ENCODE measurements at regions not wholly inside any gene's neighbourhood (a gene's known extent, or its start where the extent isn't known, plus 50 kb on each side); places are given as distances from the start of the nearest gene placed in this dataset.

DNA sequence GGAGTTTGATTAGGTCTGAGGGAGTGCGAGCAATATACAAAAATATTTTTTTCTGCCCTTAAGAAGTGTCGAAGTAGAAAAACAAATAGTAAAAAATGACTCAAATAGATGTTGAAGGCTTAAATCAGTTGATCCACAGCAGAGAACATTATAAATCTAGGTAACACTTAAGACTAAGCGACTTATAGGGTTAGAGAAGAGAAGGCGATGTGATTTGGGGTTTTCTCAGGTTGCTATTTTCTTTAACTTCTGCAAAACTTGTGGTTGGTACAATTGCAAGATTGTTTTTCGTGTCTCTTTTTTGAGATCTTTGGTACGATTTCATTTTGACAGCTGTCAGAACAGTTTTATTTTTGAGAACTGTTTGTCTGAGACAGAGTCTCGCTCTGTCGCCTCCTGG, 1479.5 kb downstream of the PCDH7 start:
- DNase-seq, result no peak

DNA sequence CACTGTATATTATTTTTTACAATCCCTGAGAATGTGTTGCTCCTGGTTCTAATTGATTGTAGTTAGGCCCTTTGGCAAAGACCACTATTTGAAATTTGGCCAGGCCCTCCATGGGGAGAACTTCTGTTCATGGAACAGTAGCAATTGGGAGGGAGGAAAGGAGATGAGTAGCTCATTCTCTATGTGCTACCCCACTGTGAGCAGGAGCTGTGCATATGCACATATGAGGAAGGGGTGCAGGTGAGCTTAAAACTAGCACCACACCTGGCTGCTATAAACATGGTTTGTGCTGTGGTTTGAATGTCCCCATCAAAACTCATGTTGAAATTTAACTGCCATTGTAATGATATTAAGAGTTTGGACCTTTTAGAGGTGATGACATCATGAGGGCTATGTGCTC, 1483.2 kb downstream of the PCDH7 start:
- no peak for DNase-seq

DNA sequence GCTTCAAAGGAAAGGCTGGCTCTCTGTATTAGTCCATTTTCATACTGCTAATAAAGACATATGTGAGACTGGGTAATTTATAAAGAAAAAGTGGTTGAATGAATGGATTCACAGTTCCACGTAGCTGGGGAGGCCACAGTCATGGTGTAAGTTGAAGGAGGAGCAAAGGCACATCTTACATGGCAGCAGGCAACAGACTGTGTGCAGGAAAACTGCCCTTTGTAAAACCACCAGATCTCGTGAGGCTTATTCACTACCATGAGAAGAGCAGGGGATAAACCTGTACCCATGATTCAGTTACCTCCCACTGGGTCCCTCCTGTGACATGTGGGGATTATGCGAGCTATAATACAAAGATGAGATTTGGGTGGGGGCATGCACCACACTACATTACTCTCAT, 1486.6 kb downstream of the PCDH7 start:
- DNase-seq, result no peak

DNA sequence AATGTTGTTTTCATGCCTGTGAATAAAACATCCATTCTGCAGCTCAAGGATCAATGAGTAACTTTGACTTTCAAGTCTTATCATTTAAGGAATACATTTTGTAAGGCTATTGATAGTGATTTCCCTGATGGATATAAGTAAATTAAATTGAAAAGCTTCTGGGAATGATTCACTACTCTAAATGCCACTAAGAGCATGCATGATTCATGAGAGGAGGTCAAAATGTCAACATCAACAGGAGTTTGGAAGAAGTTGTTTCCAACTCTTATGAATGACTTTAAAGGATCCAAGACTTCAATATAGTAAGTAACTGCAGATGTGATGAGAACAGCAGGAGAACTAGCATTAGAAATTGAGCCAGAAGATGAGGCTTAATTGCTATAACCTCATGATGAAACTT, 1487.3 kb downstream of the PCDH7 start:
- no peak for DNase-seq

DNA sequence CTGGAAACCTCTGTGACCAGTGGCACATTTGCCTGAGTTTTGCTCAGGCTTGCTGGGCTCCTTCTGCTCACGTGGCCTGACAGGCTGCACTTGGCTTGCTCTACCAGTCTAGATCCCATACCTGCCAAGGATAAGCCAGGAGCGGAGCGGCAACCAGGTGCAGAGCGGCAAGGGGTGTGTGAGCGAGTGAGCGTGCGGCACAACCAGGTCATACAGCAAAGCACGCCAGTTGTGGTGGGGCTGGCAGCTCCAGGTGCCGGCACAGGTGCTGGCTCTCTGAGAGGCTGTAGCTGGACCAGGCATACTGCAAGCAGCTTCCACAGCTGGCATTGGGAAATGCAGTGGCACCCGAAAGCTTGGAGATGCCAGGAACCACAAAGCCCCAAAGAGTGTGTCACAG, 1495.1 kb downstream of the PCDH7 start:
- no peak for DNase-seq

DNA sequence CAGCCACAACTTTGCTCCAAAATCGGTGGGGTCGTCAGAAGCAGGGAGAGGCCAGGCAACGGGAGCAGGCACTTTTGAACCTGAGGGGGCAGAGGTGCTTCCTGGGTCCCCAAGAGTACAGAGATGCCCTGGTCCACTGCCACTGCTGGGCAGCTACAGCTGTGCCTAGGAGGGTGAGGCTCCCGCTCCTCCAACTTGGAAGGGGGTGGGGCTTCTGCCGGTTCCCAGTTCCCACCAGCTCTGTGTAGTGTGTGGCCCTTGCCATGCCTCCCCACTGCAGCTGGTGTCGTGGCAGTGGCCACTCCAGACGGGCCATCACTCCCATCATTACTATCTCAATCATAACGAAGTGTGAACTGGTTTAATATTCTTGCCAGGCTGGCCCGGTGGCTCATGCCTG, 1496.3 kb downstream of the PCDH7 start:
- no peak for DNase-seq

DNA sequence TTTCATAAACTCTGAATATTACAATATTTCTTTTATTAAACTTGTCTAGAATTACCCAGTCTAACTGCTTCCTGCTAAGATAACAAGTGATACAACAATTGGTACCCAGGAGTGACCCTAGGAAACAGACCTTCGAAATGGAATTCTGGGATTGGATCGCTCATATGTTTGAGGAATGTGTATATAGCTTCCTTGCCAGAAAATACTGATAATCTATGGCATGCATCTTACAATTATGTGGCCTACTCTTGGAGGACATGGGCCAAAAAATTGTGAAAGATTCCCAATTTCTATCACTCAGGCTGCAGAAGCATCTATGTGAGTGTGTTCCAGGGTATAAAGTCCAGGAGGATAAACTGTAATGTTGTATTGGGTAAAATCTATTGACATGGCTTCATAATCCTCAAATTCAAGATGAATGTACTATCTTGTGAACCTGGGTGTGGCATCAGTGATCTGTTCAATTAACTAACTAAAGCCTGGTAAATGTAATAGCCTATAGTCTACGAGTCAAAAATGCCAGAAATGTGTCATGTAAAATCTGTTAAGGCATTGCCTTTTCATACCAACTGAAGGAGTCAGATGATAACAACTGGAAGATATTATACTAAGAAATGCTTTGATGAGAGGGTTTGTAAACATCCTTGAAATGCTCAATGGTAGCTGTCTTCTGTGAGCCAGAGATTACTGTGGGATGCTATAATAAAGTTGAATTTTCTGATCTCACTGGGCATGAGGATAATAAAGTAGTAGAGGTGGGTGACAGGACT, 1499.3 kb downstream of the PCDH7 start:
- DNase-seq, result no peak

DNA sequence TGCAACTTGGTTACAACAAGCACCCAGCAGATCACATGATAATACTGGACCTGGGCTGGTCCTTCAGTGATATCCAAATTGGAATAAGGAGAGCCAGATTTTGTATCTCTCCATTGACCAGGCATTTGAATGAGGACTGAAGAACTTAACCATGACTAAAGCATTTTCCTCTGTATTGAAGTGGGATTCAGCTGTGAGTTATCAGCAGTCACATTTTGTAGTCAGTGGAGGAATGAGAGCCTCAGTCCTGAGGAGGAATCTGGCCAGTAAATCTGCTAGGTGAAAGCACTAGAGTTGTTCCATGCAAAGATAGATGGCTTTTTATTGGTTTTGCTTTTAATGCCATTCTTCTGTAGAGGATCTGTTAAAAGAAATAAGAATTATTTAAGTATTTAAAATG, 1506.0 kb downstream of the PCDH7 start:
- DNase-seq, result no peak

DNA sequence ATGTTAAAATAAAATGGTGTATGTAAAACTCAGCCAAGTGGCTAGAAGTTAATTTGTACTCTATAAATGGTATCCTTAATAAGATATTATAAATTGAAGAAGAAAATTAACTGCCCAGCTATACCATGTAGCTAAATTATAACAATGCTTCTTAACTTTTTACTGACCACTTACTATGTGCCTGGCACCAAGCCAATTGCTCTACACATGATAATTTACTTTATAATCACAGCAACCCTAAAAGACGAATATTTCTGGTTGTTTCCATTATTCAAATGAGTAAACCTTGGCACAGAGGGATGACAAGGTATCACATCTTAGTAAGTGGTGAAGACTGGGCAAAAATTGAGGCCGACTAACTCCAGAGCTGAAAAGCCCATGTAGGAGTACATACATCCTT, 1506.6 kb downstream of the PCDH7 start:
- no peak for DNase-seq

DNA sequence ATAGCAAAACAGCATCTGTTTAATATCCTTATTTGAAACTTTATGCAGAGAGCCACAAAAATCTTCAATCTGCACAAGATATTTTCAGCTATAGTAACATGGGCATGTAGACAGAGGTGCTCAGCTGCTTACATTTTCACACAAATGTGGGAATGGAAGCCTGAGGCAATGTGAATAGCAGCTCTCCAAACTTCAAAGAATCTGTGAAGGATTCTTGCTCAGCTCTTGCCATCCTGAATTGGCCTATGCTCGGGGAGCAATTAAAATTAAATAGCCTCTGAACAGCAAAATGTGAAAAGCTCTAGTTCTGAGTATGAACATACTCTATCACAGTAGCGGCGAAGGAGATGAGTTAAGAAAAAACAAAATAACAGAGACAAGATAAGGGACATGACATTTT, 1523.8 kb downstream of the PCDH7 start:
- DNase-seq, result no peak

DNA sequence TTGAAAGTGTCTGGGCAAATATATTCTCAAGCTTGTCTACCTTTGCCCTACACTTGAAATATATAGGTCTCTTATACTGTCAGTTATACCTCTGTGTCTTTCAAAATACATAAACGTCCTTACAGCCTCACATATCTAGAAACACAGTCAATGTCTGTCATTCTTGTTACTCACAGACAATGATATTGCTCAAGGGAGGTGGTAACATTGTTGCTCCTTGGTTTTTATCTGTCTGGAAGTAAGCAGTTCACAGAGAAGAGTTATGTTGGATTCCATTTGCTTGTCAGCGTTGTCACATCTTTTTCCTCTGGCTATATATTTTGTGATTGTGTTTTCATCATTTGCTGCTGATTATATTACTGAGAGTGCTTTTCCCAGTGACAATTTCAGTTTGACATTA, 1528.9 kb downstream of the PCDH7 start:
- no peak for DNase-seq

DNA sequence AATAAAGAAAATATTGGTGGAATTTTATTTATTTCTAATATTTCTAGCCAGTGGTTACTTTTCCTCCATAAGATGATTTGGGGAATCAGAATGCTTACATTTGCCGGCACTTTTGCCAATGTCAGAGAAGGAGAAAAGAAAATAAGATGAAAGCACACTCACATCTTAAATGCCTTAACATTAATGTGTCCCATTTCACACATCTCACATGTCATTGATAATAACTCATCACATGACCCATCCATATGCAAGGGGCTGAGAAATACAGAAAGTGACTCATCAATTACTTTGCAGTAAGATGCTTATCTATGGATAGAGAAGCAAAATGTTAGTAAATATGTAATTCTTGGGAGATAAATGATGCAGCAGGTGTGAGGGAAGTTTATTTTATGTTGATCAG, 1531.0 kb downstream of the PCDH7 start:
- no peak for DNase-seq

DNA sequence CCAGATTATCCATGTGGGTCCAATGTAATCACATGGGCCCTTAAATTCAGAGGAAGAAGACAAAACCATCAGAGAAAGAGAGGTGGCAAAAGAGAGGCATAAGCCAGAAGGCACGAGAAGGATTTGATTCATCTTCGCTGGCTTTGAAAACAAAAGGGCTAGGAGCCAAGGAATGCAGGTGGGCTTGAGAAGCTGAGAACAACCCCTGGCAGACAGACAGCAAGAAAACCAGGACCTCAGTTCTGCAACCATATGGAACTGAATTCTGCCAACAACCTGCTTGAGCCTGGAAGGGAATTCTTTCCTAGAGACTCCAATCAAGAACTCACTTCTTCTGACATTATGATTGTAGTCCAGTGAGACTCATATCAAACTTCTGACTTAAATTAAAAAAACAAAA, 1531.8 kb downstream of the PCDH7 start:
- DNase-seq, result no peak

DNA sequence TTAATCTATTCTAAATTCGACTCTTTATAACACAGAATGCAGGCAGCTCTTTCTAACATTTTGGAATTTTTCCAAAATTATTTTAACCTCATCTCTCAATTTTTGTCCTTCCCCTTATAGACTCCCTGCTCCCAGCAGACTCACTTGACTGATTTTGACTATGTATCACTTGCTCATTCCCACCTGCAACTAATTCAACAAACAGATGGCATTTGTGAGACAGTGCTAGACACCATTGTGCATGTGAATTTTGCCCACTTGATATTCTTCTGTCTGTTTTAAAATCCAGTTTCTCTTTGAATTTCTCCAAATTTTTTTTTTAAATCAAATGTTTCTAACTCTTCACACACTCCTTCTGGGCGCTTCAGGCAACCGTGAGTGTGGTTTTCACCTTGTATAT, 1534.0 kb downstream of the PCDH7 start:
- no peak for DNase-seq

DNA sequence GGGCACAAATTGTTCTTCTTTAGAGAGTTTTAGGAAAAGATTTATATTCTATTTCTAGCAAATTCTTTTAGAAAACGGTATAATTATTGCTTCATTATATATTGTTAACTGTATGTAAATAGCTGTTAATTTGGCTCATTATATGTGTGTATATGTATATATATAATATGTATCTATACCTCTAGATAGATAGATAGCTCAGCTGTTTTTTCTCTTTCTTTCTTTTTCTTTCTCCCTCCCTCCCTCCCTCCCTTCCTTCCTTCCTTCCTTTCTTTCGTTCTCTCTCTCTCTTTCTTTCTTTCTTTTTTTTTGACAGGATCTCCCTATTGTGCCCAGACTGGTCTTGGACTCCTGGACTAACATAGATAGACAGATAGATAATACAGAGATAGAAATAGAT, 1538.8 kb downstream of the PCDH7 start:
- DNase-seq, result no peak

DNA sequence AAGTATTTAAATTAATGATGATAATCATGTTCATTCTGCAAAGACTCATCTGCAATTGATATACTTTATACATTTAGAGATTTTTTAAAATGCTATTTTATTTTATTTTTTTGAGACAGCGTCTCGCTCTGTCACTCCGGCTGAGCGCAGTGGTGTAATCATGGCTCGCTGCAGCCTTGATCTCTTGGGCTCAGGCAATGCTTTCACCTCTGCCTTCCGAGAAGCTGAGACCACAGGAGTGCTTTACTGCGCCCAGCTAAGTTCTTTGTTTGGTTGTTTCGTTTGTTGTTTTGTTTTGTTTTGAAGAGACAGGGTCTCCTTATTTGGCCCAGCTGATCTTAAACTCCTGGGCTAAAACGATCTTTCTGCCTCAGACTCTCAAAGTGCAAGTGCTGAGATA, 1541.0 kb downstream of the PCDH7 start:
- DNase-seq, result no peak

DNA sequence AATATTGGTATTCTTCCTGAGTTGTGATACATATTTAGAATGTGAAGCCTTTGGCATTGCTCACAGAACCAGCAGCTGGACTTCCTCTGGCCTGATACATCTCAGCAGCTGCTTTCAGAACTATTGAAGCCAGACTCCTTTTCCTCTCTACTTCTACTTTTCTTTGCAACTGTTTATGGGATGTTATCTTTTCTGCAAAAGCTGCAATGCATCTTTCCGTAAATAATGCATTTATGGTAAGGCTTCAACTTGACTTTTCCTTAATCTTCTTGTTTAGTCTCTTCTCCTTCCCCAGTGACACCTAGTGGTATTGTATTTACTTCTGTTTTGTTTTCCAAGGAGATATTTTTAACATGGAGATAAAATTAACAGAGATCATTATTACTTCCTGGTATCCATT, 1548.7 kb downstream of the PCDH7 start:
- no peak for DNase-seq

DNA sequence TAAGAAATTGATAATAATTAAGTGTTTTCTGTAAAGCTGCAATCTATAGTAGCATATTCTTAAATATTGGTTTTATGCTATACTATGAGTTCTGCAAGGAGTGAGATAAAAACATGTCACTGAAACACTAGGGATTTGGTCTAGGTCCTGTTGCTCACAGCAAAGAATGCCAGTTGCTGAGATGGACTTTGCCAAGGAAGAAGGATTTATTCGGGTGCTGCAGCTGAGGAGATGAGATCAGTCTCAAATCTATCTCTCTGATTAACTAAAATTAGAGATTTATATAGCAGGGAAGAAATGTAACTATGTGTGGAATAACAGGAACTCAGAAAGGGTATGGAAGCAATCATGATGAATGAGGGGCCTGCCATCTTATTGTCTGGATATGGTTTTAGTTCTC, 1569.9 kb downstream of the PCDH7 start:
- DNase-seq, result no peak

DNA sequence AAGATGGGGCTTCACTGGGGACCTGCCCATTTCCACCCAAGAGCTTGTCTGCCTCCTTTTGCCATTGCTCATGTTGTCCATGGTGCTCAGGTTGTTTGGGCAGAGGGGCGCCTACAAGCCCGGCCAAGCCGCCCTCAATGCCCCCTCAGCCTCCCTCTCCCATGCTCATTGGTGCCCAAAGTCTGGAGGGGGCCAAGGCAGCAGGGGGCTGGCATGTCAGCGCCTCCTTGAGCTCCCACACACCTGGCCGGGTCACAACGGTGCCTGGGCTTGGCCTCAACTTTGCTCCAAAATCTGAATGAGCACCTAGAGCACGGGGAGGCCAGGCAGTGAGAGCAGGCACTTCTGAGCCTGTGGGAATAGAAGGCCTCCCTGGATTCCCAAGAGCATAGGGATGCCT, 1598.8 kb downstream of the PCDH7 start:
- no peak for DNase-seq

DNA sequence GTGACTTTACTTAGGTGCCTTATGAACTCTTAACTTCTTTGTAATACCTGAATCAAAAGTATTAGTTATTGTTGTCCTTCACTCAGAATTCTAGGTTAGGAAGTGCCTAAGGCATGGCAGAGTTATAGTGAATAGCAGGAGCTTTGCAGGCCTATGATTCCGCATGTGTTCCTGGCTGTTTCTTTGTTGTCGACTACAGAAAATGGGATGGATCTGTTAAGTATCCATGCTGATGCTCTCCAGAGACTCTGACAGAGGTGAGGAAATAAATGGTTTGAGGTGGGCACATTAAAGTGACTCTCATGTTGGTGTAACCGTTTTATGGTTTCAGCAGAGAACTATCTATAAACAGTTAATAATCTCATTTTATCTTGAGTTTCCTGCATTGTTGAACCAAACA, 1601.3 kb downstream of the PCDH7 start:
- DNase-seq, result no peak

DNA sequence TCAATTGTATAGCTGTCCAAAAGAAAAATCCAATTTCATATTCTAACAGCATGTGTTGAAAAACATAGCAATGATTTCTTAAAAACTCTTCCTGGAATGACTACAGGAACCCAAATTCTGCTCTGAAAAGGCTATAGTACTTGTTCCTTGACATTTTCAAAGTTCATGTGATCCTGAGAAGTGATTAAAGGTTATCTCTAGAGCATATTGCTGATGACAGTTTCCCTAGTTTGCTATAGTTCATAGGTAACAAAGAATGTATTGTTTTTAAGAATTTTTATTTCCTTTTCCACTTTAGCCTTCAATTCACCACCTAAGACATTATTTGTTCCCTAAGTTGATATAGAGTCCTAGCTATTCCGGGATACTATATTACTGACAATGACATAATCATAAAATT, 1614.6 kb downstream of the PCDH7 start:
- DNase-seq, result no peak

DNA sequence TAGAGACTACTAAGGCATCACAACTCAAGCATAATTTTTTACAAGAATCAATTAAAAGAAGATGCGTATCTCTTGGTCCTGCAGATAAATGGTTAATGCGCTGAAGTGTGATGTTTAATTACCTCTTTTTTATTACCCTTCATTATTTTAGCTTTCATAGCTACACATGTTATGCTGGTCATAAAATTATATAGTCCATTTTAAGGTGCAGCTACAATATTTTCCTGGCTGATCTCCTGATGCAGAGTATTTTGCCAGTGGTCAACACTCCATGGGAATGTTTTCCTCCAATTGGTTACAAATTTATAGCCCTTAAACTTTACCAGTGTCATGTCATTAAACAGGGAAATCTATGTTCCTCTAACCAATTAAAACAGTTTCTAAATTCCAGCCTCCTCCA, 1617.2 kb downstream of the PCDH7 start:
- DNase-seq, result no peak

DNA sequence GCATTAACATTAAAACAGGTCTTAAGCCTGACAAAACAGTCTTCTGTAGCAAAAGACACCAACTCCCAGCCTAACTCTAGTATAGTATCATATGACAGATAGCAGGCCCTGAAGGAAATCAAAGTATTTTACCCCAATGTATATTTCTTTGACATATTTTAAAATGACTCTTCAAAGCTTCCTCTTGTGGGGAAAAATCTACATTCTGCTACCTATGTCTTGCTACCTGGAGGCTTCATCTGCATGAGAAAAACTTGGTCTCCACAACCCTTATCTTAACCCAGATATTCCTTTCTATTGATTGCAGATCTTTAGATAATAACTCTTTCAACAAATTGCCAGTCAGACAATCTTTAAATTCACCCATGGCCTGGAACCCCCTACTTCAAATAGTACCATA, 1620.4 kb downstream of the PCDH7 start:
- no peak for DNase-seq

DNA sequence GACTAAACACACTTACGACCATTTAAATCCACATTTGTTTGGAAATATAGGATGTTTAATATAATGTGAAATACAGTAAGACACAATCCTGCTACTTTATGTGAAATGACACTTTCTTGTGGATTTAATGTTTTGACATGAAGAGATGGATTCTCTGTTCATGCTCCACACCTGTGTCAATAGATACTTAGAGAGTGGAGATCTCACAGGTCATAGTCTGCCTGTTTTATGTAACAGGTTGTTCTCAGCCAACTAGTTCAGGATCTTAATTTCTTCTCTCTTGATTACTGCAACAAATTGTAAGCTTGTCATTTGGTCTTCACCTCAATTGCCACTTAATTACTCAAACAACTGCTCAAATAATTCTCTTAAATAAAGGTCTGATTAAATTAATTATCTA, 1621.2 kb downstream of the PCDH7 start:
- DNase-seq, result no peak

DNA sequence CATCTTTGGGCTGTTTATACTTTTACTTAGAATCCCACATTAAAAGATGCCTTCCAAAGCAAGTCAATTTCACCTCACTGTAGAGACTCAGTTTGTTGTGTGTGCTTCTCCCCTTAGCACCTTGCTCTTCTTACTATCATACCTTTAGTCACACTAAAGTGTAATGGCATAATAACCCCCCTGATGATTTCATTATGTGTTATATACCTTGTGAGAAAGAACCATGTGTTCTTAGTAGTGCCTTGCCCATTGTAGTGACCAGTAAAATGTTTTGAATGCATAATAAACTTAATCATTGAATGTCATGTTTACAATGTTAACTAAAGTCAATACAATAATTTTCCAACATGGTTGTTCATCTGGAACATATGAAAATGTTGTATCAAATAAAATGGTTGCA, 1621.9 kb downstream of the PCDH7 start:
- DNase-seq, result no peak

DNA sequence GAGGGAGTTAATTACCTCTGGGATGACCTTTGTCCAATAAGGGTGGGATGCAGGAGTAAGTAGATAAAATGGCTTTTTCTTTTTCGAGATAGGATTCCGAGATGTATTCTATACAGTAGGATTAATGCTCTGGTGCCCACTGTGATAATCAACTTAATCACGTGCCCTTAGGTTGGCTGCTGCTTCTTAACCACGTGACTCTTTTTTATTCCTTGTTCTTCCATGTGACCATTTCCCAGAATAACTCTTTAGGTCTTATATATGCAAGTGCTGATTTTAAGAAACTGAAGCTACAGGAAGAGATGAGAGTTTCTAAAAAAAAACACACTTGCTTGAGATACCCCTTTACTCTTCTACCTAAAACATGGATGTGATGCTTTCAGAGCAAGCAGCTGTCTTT, 1628.9 kb downstream of the PCDH7 start:
- no peak for DNase-seq
